HEK293T (cell line): ENCODE measurements at regions not wholly inside any gene's neighbourhood (a gene's known extent, or its start where the extent isn't known, plus 50 kb on each side); places are given as distances from the start of the nearest gene placed in this dataset.

ENCODE experiments used
- CTCF ChIA-PET: fragments of 350-600 bp; formaldehyde crosslinking; extraction: SDS; loops from one replicate; lab custom pipeline; 2021; ENCODE audit warnings: antibody characterized with exemption, inconsistent platforms; lab: Yijun Ruan, JAX
- POLR2A ChIA-PET: fragments of 350-600 bp; formaldehyde crosslinking; extraction: SDS; loops from one replicate; lab custom pipeline; 2020; ENCODE audit warnings: antibody characterized with exemption, inconsistent platforms; lab: Yijun Ruan, JAX
- DNase-seq: peaks from one replicate; pipeline ENCODE4 v3.0.0; 2012; ENCODE audit warnings: mixed read lengths; ENCODE audit errors: extremely low spot score
- ARNT ChIP-seq: fragments of 450-650 bp; IDR thresholded peaks from 2 replicates; pipeline ENCODE4 v1.6.1; 2017; ENCODE audit warnings: mild to moderate bottlenecking
- BHLHE40 ChIP-seq: fragments of 450-650 bp; IDR thresholded peaks from 2 replicates; pipeline ENCODE4 v1.6.1; 2016; ENCODE audit warnings: mild to moderate bottlenecking, moderate library complexity, borderline replicate concordance
- CTBP1 ChIP-seq: fragments of 450-650 bp; IDR thresholded peaks from 2 replicates; pipeline ENCODE4 v1.6.1; 2016; ENCODE audit warnings: borderline replicate concordance
- ELF4 ChIP-seq: fragments of 450-650 bp; IDR thresholded peaks from 2 replicates; pipeline ENCODE4 v1.6.1; 2017; ENCODE audit warnings: antibody characterized with exemption
- FOXA1 ChIP-seq: fragments of 450-650 bp; IDR thresholded peaks from 2 replicates; pipeline ENCODE4 v1.6.1; 2016; ENCODE audit warnings: mild to moderate bottlenecking
- FOXK2 ChIP-seq: fragments of 450-650 bp; IDR thresholded peaks from 2 replicates; pipeline ENCODE4 v1.6.1; 2016; ENCODE audit warnings: mild to moderate bottlenecking
- FOXM1 ChIP-seq: fragments of 450-650 bp; IDR thresholded peaks from 2 replicates; pipeline ENCODE4 v1.6.1; 2017; ENCODE audit warnings: mild to moderate bottlenecking, borderline replicate concordance
- HDGF ChIP-seq: fragments of 450-650 bp; IDR thresholded peaks from 2 replicates; pipeline ENCODE4 v1.6.1; 2017; ENCODE audit warnings: antibody characterized with exemption, borderline replicate concordance
- L3MBTL2 ChIP-seq: fragments of 450-650 bp; conservative IDR thresholded peaks from 2 replicates; pipeline ENCODE4 v1.6.1; 2016; ENCODE audit warnings: mild to moderate bottlenecking
- LEF1 ChIP-seq: fragments of 450-650 bp; IDR thresholded peaks from 2 replicates; pipeline ENCODE4 v1.6.1; 2017; ENCODE audit warnings: mild to moderate bottlenecking, borderline replicate concordance
- NFRKB ChIP-seq: fragments of 450-650 bp; IDR thresholded peaks from 2 replicates; pipeline ENCODE4 v1.6.1; 2016; ENCODE audit warnings: mild to moderate bottlenecking, moderate library complexity
- PKNOX1 ChIP-seq: fragments of 450-650 bp; IDR thresholded peaks from 2 replicates; pipeline ENCODE4 v1.6.1; 2016
- SP1 ChIP-seq: fragments of 450-650 bp; IDR thresholded peaks from 2 replicates; pipeline ENCODE4 v1.6.1; 2017
- SUZ12 ChIP-seq: fragments of 450-650 bp; IDR thresholded peaks from 2 replicates; pipeline ENCODE4 v1.6.1; 2016; ENCODE audit warnings: mild to moderate bottlenecking
- TARDBP ChIP-seq: fragments of 450-650 bp; IDR thresholded peaks from 2 replicates; pipeline ENCODE4 v1.6.1; 2016
- ZNF384 ChIP-seq: fragments of 450-650 bp; IDR thresholded peaks from 2 replicates; pipeline ENCODE4 v1.6.1; 2016

DNA sequence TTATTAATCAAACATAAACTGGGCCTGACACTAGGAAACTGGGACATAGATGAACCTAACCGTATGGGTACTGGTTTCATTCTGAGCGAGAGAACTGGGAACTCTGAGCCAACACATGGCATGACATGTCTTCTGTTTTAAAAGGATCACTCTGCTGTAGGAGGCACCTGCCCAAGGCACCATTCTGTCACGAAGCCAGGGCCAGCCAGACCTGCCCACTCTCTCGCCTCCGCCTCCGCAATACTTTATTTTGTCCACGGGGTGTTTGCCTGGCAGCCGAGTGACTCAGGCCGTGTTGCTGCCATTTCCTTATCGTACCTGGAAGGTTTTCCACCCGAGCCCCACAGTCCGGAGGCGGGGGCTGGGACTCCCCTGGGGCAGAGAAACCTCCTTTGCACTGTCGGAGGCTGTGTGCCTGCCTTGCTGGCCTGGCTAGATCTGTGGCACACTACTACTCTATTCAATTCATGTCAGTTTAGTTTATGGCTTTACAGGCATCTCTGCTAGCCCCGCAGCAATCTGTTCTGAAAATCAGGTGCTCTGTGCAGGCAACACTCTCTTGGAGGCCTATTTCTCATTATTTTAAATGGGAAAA, 120.4 kb upstream of the ACKR3 start:
- DNase-seq, result no peak
- ChIA-PET POLR2A (no interaction called here), CTCF (no interaction called here)
- TF ChIP-seq ZNF384 (no peak), SUZ12 (no peak), L3MBTL2 (no peak), LEF1 (no peak), ARNT (no peak), HDGF (no peak), FOXM1 (no peak), FOXK2 (no peak), NFRKB (no peak), ELF4 (no peak), TARDBP (no peak), FOXA1 (no peak), SP1 (no peak), CTBP1 (no peak), PKNOX1 (no peak), BHLHE40 (no peak)

DNA sequence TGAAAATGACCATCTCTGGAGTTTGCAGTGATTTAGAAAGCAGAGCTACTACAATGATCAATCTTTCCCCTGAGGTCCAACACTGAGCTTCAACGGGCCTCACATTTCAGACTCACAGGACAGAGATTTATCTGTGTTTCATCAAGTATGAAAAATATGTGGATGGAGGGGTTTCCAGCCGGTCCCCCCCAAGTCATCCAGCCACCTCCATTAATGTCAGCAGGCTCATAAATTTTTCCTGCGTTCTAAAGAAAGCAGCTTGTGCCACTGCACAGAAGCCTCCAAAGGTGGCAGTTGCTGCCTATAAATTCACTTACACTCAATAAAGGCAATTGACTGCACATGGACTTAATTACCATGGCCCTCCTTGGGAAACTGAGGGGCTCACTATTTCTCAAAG, 117.4 kb upstream of the ACKR3 start:
- ChIA-PET POLR2A (no interaction called here), CTCF (no interaction called here)
- no peak for DNase-seq

DNA sequence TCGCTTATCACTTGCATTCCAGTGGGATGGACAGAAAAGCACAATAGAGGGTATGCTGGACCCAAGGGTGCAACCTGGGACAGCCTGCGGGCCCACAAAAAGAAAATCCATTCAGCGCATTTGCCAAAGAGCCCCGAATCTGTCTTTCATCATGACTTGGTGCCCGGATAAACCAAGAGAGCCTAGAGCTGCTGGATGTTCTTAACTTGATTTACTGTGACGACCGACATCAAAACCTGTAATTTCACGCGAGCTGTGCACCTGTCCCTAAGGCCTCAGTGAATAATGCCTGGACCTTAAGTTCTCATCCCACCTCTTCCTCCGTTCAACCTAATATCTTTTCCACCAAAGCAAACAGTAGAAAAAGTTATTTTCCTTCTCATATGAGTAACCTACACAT, 115.5 kb upstream of the ACKR3 start:
- ChIA-PET POLR2A (no interaction called here), CTCF (no interaction called here)
- DNase-seq, result no peak
- TF ChIP-seq TARDBP (no peak), HDGF (no peak), FOXK2 (no peak), LEF1 (no peak), NFRKB (no peak), FOXA1 (no peak), ZNF384 (no peak), ARNT (no peak), BHLHE40 (no peak)

More for the DNA sequence above, 117.4 kb upstream of the ACKR3 start:
- TF ChIP-seq FOXA1, result no peak
- TF ChIP-seq SP1, result no peak
- no peak for TF ChIP-seq LEF1
- no peak for TF ChIP-seq ARNT
- TF ChIP-seq FOXM1, result no peak
- TF ChIP-seq CTBP1, result no peak
- TF ChIP-seq ZNF384, result no peak
- no peak for TF ChIP-seq BHLHE40
- TF ChIP-seq PKNOX1, result no peak
- TF ChIP-seq SUZ12, result no peak
- no peak for TF ChIP-seq NFRKB
- no peak for TF ChIP-seq FOXK2
- no peak for TF ChIP-seq HDGF
- TF ChIP-seq ELF4, result no peak
- no peak for TF ChIP-seq TARDBP
- no peak for TF ChIP-seq L3MBTL2

DNA sequence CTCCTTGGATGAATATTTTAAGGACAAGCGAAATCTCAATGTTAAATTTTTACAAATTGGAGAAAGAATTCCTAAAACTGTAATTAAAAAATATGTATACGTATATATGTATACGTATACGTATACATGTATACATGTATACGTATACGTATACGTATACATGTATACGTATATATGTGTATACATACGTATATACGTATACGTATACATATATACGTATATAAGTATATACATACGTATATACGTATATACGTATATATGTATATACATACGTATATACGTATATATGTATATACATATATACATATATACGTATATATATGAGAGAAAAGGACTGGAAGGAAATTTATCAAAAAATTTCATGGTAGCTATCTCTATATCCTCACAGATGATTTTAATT, 110.2 kb upstream of the ACKR3 start:
- ChIA-PET CTCF (no interaction called here), POLR2A (no interaction called here)
- TF ChIP-seq FOXM1 (no peak), HDGF (no peak), ZNF384 (no peak), CTBP1 (no peak), FOXK2 (no peak), SP1 (no peak), LEF1 (no peak), BHLHE40 (no peak), PKNOX1 (no peak), ELF4 (no peak)
- DNase-seq, result no peak

GRCh38 chr2:236464140-236464539, 105.5 kb upstream of the ACKR3 start:
- ChIA-PET CTCF (interaction anchor here (0.6 kb wide), 1 partner anchor 10 kb away, joined by 8 read pairs; no protein-coding TSS in a partner anchor), POLR2A (no interaction called here)
- DNase-seq, result no peak
- TF ChIP-seq FOXK2, result no peak
- TF ChIP-seq ELF4, result no peak
- no peak for TF ChIP-seq PKNOX1
- no peak for TF ChIP-seq SP1
- TF ChIP-seq SUZ12, result no peak
- TF ChIP-seq BHLHE40, result no peak
- no peak for TF ChIP-seq ARNT
- no peak for TF ChIP-seq CTBP1
- TF ChIP-seq TARDBP, result no peak
- no peak for TF ChIP-seq FOXM1
- no peak for TF ChIP-seq LEF1
- no peak for TF ChIP-seq NFRKB
- no peak for TF ChIP-seq FOXA1
- no peak for TF ChIP-seq HDGF
- no peak for TF ChIP-seq L3MBTL2
- no peak for TF ChIP-seq ZNF384
